ENCODE measurements at regions not wholly inside any gene's neighbourhood (a gene's known extent, or its start where the extent isn't known, plus 50 kb on each side); places are given as distances from the start of the nearest gene placed in this dataset.
A peak's percentile ranks its signal among the peaks of the same experiment; 100 is the strongest.

GRCh38 chr6:163946437-163946836 is 531.9 kb downstream of the QKI start:
- Mint-ChIP-seq H3K27ac (ENCODE audit: unreplicated experiment) (peak overlapping the region; percentile 68), H3K27me3 (ENCODE audit: unreplicated experiment) (no peaks in the 10 kb centered on the region), H3K9me3 (ENCODE audit: unreplicated experiment) (peaks cover 2% of the 10 kb centered on the region), H3K36me3 (ENCODE audit: unreplicated experiment) (peaks cover 3% of the 10 kb centered on the region), H3K4me3 (ENCODE audit: unreplicated experiment) (peak overlapping the region; percentile 62), H3K4me1 (ENCODE audit: low read depth, unreplicated experiment) (peaks cover 48% of the 10 kb centered on the region)
- TF ChIP-seq CTCF (IDR thresholded peaks at IDR 0.05; ENCODE audit: partially characterized antibody, unreplicated experiment): no peak
- DNase-seq: no peak

GRCh38 chr6:163945808-163946207 is 531.3 kb downstream of the QKI start:
- no peak for DNase-seq
- Mint-ChIP-seq H3K36me3 (ENCODE audit: unreplicated experiment) (no peaks in the 10 kb centered on the region), H3K4me1 (ENCODE audit: low read depth, unreplicated experiment) (peaks cover 52% of the 10 kb centered on the region), H3K27ac (ENCODE audit: unreplicated experiment) (peak overlapping the region; percentile 68), H3K9me3 (ENCODE audit: unreplicated experiment) (peaks cover 2% of the 10 kb centered on the region), H3K27me3 (ENCODE audit: unreplicated experiment) (no peaks in the 10 kb centered on the region), H3K4me3 (ENCODE audit: unreplicated experiment) (no peak overlapping the region)
- TF ChIP-seq CTCF (IDR thresholded peaks at IDR 0.05; ENCODE audit: partially characterized antibody, unreplicated experiment): no peak

- no peaks in the 10 kb centered on the region for H3K27me3 Mint-ChIP-seq (ENCODE audit: unreplicated experiment)
- no peaks in the 10 kb centered on the region for H3K36me3 Mint-ChIP-seq (ENCODE audit: unreplicated experiment)
- H3K27ac Mint-ChIP-seq (ENCODE audit: unreplicated experiment): no peak overlapping the region
- DNase-seq: no peak
- no peak overlapping the region for H3K4me3 Mint-ChIP-seq (ENCODE audit: unreplicated experiment)
- peaks cover 4% of the 10 kb centered on the region for H3K9me3 Mint-ChIP-seq (ENCODE audit: unreplicated experiment)
- H3K4me1 Mint-ChIP-seq (ENCODE audit: low read depth, unreplicated experiment): peaks cover 52% of the 10 kb centered on the region
- no peak for TF ChIP-seq CTCF (IDR thresholded peaks at IDR 0.05; ENCODE audit: partially characterized antibody, unreplicated experiment)
These were observed 530.4 kb downstream of the QKI start for GRCh38 chr6:163944897-163945296.

GRCh38 chr6:163943607-163944385 is 529.3 kb downstream of the QKI start:
- peaks cover 52% of the 10 kb centered on the region for H3K4me1 Mint-ChIP-seq (ENCODE audit: low read depth, unreplicated experiment)
- no peak overlapping the region for H3K27ac Mint-ChIP-seq (ENCODE audit: unreplicated experiment)
- no peaks in the 10 kb centered on the region for H3K27me3 Mint-ChIP-seq (ENCODE audit: unreplicated experiment)
- H3K36me3 Mint-ChIP-seq (ENCODE audit: unreplicated experiment): no peaks in the 10 kb centered on the region
- TF ChIP-seq CTCF (IDR thresholded peaks at IDR 0.05; ENCODE audit: partially characterized antibody, unreplicated experiment): no peak
- H3K4me3 Mint-ChIP-seq (ENCODE audit: unreplicated experiment): peak overlapping the region; percentile 60
- DNase-seq: no peak
- H3K9me3 Mint-ChIP-seq (ENCODE audit: unreplicated experiment): peaks cover 4% of the 10 kb centered on the region

DNA sequence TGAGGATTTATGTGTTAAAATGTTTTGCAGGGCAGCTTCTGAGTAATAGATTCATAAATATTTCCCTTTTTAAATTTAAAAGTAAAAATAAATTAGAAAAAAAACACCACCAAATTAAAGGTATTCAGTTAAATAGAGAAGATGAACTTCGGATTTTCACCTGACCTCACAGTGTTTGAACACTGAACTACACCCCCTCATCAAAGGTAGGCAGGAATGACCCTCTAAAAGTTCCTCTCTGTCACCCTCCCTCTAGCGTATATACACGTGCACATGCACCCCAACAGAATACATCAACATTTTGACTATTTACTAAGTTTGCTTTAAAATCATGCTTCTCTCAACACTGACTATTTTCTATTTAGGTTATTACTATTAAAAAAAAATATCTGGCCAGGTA is 528.3 kb downstream of the QKI start:
- H3K4me1 Mint-ChIP-seq (ENCODE audit: low read depth, unreplicated experiment): peaks cover 52% of the 10 kb centered on the region
- no peak for DNase-seq
- H3K36me3 Mint-ChIP-seq (ENCODE audit: unreplicated experiment): no peaks in the 10 kb centered on the region
- H3K27ac Mint-ChIP-seq (ENCODE audit: unreplicated experiment): no peak overlapping the region
- no peak for TF ChIP-seq CTCF (IDR thresholded peaks at IDR 0.05; ENCODE audit: partially characterized antibody, unreplicated experiment)
- no peaks in the 10 kb centered on the region for H3K27me3 Mint-ChIP-seq (ENCODE audit: unreplicated experiment)
- H3K9me3 Mint-ChIP-seq (ENCODE audit: unreplicated experiment): peaks cover 4% of the 10 kb centered on the region
- H3K4me3 Mint-ChIP-seq (ENCODE audit: unreplicated experiment): no peak overlapping the region
